ENCODE measurements at regions not wholly inside any gene's neighbourhood (a gene's known extent, or its start where the extent isn't known, plus 50 kb on each side); places are given as distances from the start of the nearest gene placed in this dataset.

- TF ChIP-seq CTCF (IDR thresholded peaks at IDR 0.05) (no peak), EZH2 (IDR thresholded peaks at IDR 0.05) (no peak)
These were observed 51.2 kb upstream of the FXYD4 start for GRCh38 chr10:43320226-43320625.

Measured in neural progenitor cell (in vitro differentiated cells).